Natural killer cell (primary cell): ENCODE measurements at regions not wholly inside any gene's neighbourhood (a gene's known extent, or its start where the extent isn't known, plus 50 kb on each side); places are given as distances from the start of the nearest gene placed in this dataset.

Experiments used
- ATAC-seq, 3 donors: fragments of 150-1000 bp in 2 of 3; fragments of 200-7000 bp in 1 of 3; cut with Tn5 transposase; 1 replicate in 1 of 3; 2 replicates in 2 of 3; pipeline ENCODE4 v1.10.0; 2021; ENCODE audit warnings: mild to moderate bottlenecking in 2 of 3, moderate library complexity in 2 of 3
- DNase-seq, 2 donors: peaks; one replicate each; pipeline versions ENCODE4 v3.0.0 to v3.0.0-alpha.2; 2013 to 2021; ENCODE audit warnings: mixed read lengths in 1 of 2
- H3K27ac ChIP-seq: one replicate; pipeline ENCODE4 v1.5.1; 2013; ENCODE audit warnings: mild to moderate bottlenecking, low read length
- H3K27me3 ChIP-seq: one replicate; pipeline ENCODE4 v1.6.1; 2013; ENCODE audit warnings: low read length; ENCODE audit not compliant: control insufficient read depth, insufficient read depth
- H3K36me3 ChIP-seq: one replicate; pipeline ENCODE4 v1.6.1; 2013; ENCODE audit warnings: low read length; ENCODE audit not compliant: control insufficient read depth, insufficient read depth
- H3K4me1 ChIP-seq: one replicate; pipeline ENCODE4 v1.6.1; 2013; ENCODE audit warnings: low read length; ENCODE audit not compliant: control insufficient read depth, insufficient read depth
- H3K4me3 ChIP-seq: one replicate; pipeline ENCODE4 v1.5.1; 2013; ENCODE audit warnings: low read length
- H3K9me3 ChIP-seq: one replicate; pipeline ENCODE4 v1.6.1; 2013; ENCODE audit warnings: low read length; ENCODE audit not compliant: control insufficient read depth, insufficient read depth
- H3K27ac Mint-ChIP-seq, 2 donors: one replicate each; pipeline ENCODE4 v1.8.0; 2022; ENCODE audit warnings: mild to moderate bottlenecking in 2 of 2, mixed read lengths in 2 of 2, moderate library complexity in 1 of 2
- H3K27me3 Mint-ChIP-seq, 2 donors: one replicate each; pipeline ENCODE4 v1.8.0; 2022; ENCODE audit warnings: low read depth in 2 of 2, mixed read lengths in 2 of 2
- H3K36me3 Mint-ChIP-seq: one replicate; pipeline ENCODE4 v1.8.0; 2022; ENCODE audit warnings: mixed read lengths
- H3K4me1 Mint-ChIP-seq, 2 donors: one replicate each; pipeline ENCODE4 v1.8.0; 2022; ENCODE audit warnings: mixed read lengths in 2 of 2
- H3K4me3 Mint-ChIP-seq: one replicate; pipeline ENCODE4 v1.8.0; 2022; ENCODE audit warnings: mild to moderate bottlenecking, moderate library complexity, mixed read lengths
- H3K9me3 Mint-ChIP-seq, 2 donors: one replicate each; pipeline ENCODE4 v1.8.0; 2022; ENCODE audit warnings: mixed read lengths in 2 of 2
- WGBS: methylation state at CpG from one replicate; pipeline ENCODE4 v1.1.7; 2013; ENCODE audit warnings: missing lambda C conversion rate; ENCODE audit not compliant: insufficient coverage; 5-methylcytosine and 5-hydroxymethylcytosine counted together
- intact Hi-C: fragments of 100-400 bp; cut with micrococcal nuclease; formaldehyde crosslinking; loops from one replicate; pipeline ENCODE4 v1.14.2; 2022
- TF ChIP-seq, protein P1 (sequence below): fragments of 200-600 bp; IDR thresholded peaks from one replicate; pipeline ENCODE4 v1.8.0; 2022; ENCODE audit warnings: antibody characterized with exemption

- H3K4me1 Mint-ChIP-seq, result peaks cover 11 to 20% of the 10 kb centered on the region in 2 donors
- WGBS, result 57% methylated on average over 11 of the region's 12 CpGs
- intact Hi-C loops, result no loop called here
- Histone ChIP-seq H3K36me3 (no peaks in the 10 kb centered on the region), H3K9me3 (no peaks in the 10 kb centered on the region), H3K4me1 (peaks cover 4% of the 10 kb centered on the region), H3K27me3 (no peaks in the 10 kb centered on the region), H3K4me3 (no peak overlapping the region), H3K27ac (no peak overlapping the region)
- TF ChIP-seq, protein P1, sequence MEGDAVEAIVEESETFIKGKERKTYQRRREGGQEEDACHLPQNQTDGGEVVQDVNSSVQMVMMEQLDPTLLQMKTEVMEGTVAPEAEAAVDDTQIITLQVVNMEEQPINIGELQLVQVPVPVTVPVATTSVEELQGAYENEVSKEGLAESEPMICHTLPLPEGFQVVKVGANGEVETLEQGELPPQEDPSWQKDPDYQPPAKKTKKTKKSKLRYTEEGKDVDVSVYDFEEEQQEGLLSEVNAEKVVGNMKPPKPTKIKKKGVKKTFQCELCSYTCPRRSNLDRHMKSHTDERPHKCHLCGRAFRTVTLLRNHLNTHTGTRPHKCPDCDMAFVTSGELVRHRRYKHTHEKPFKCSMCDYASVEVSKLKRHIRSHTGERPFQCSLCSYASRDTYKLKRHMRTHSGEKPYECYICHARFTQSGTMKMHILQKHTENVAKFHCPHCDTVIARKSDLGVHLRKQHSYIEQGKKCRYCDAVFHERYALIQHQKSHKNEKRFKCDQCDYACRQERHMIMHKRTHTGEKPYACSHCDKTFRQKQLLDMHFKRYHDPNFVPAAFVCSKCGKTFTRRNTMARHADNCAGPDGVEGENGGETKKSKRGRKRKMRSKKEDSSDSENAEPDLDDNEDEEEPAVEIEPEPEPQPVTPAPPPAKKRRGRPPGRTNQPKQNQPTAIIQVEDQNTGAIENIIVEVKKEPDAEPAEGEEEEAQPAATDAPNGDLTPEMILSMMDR, result no peak
- peaks cover 3 to 18% of the 10 kb centered on the region in 2 donors for H3K27me3 Mint-ChIP-seq
- H3K36me3 Mint-ChIP-seq, result no peaks in the 10 kb centered on the region
- no peak overlapping the region for H3K4me3 Mint-ChIP-seq
- H3K9me3 Mint-ChIP-seq, result no peaks in the 10 kb centered on the region
- H3K27ac Mint-ChIP-seq, result no peak overlapping the region
- DNase-seq, result peak in 1 of 2 donors; percentile 25
- ATAC-seq, result peak in 1 of 3 donors; percentile 56
These were observed 845.9 kb upstream of the ID2 start for GRCh38 chr2:7835693-7836680.

DNA sequence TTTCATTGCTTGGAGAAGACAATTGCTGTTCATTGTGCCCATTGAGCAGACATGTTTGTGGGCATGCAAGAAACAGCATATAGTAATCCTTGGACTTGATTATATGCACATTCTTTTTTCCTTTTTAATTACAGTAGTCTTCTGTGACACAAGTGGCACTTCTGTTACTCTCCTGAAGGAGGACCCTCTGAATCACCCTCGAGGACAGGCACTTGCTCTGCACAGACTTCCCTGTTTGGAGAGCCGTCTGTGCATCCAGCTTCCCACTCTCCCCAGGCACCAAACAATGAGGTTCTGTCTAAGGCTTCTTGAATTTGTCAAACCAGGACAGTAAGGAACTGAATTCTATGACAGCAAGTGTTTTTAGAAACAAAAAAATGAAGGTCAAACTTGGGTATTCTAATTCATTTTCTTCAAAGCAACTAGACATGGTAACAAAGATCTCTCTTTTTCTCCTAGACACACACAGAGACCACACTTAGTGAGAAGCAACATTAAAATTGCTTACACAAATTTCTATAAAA lies 844.6 kb upstream of the ID2 start:
- no peak overlapping the region for H3K27ac ChIP-seq
- Mint-ChIP-seq H3K9me3 (no peaks in the 10 kb centered on the region), H3K27ac (no peak overlapping the region), H3K4me3 (no peak overlapping the region), H3K4me1 (peaks cover 11 to 20% of the 10 kb centered on the region in 2 donors), H3K36me3 (no peaks in the 10 kb centered on the region), H3K27me3 (peaks cover 3 to 18% of the 10 kb centered on the region in 2 donors)
- WGBS, result 72% methylated on average over 2 of the region's 2 CpGs
- intact Hi-C loops, result no loop called here
- H3K9me3 ChIP-seq, result no peaks in the 10 kb centered on the region
- no peaks in the 10 kb centered on the region for H3K36me3 ChIP-seq
- ATAC-seq (no peak), DNase-seq (no peak)
- no peaks in the 10 kb centered on the region for H3K27me3 ChIP-seq
- TF ChIP-seq, protein P1, result no peak
- H3K4me3 ChIP-seq, result no peak overlapping the region
- H3K4me1 ChIP-seq, result peaks cover 7% of the 10 kb centered on the region

DNA sequence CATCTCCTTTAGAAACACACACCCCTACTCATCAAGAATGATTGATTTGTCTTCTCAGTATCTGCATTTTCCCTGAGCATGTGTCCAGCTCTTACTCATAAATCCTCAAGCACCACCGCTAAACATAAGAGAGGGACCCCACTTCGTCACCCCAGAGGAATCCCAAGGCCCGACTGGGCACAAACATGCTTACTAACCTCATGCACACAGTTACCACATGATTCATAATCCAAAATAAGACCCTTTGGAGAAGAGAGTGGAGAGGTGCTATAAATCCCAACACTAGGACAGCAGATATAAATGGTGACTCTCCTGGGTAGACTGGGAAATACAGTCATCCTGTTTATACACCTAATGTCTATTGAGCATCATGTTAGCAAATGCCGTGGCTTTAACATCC lies 843.2 kb upstream of the ID2 start:
- TF ChIP-seq, protein P1, result no peak
- H3K4me1 ChIP-seq, result peaks cover 7% of the 10 kb centered on the region
- no peak for DNase-seq
- no peak for ATAC-seq
- 98% methylated on average over 4 of the region's 4 CpGs for WGBS
- no peak overlapping the region for H3K4me3 ChIP-seq
- Mint-ChIP-seq H3K4me1 (peaks cover 11 to 20% of the 10 kb centered on the region in 2 donors), H3K9me3 (no peaks in the 10 kb centered on the region), H3K4me3 (no peak overlapping the region), H3K27ac (no peak overlapping the region), H3K27me3 (peaks cover 3 to 11% of the 10 kb centered on the region in 2 donors), H3K36me3 (no peaks in the 10 kb centered on the region)
- H3K27ac ChIP-seq, result no peak overlapping the region
- H3K36me3 ChIP-seq, result no peaks in the 10 kb centered on the region
- H3K9me3 ChIP-seq, result no peaks in the 10 kb centered on the region
- intact Hi-C loops, result no loop called here
- H3K27me3 ChIP-seq, result no peaks in the 10 kb centered on the region
